Skin of body (tissue), 1 donor: ENCODE measurements at regions not wholly inside any gene's neighbourhood (a gene's known extent, or its start where the extent isn't known, plus 50 kb on each side); places are given as distances from the start of the nearest gene placed in this dataset.
"Not testable (repeated sequence)": the region's sequence is repeated elsewhere in the genome, so short reads cannot be mapped to it uniquely, and the experiment has no call there.

Source experiments
- DNase-seq: peaks from one replicate; lab custom pipeline; 2025; lab: John Stamatoyannopoulos, UW

GRCh38 chr7:92973293-92973731 lies 136.9 kb upstream of the CDK6 start:
- DNase-seq: peak; percentile 57

- DNase-seq: no peak
Measured at GRCh38 chr7:92972441-92972840, 136.1 kb upstream of the CDK6 start.

GRCh38 chr7:92969061-92969460 lies 132.7 kb upstream of the CDK6 start:
- DNase-seq: no peak

GRCh38 chr7:92968502-92968901 lies 132.1 kb upstream of the CDK6 start:
- no peak for DNase-seq

- no peak for DNase-seq
Measured at GRCh38 chr7:92967238-92967637, 130.9 kb upstream of the CDK6 start.

- DNase-seq: no peak
Measured at GRCh38 chr7:92964141-92964540, 127.8 kb upstream of the CDK6 start.

GRCh38 chr7:92963566-92963965 lies 127.2 kb upstream of the CDK6 start:
- DNase-seq: no peak

GRCh38 chr7:92961961-92962360 lies 125.6 kb upstream of the CDK6 start:
- DNase-seq: no peak

GRCh38 chr7:92956575-92956974 lies 120.2 kb upstream of the CDK6 start:
- no peak for DNase-seq

- no peak for DNase-seq
Measured at GRCh38 chr7:92955081-92955480, 118.7 kb upstream of the CDK6 start.

- DNase-seq: no peak
Measured at GRCh38 chr7:92953657-92954056, 117.3 kb upstream of the CDK6 start.

GRCh38 chr7:92949748-92950147 lies 113.4 kb upstream of the CDK6 start:
- DNase-seq: no peak

- no peak for DNase-seq
Measured at GRCh38 chr7:92945840-92946239, 109.5 kb upstream of the CDK6 start.

GRCh38 chr7:92944633-92945032 lies 108.3 kb upstream of the CDK6 start:
- no peak for DNase-seq

GRCh38 chr7:92942706-92943105 lies 106.3 kb upstream of the CDK6 start:
- DNase-seq: not testable (repeated sequence)

- DNase-seq: no peak
Measured at GRCh38 chr7:92939666-92940360, 103.4 kb upstream of the CDK6 start.

- DNase-seq: no peak
Measured at GRCh38 chr7:92934096-92934495, 97.7 kb upstream of the CDK6 start.

- no peak for DNase-seq
Measured at GRCh38 chr7:92932450-92932849, 96.1 kb upstream of the CDK6 start.

- no peak for DNase-seq
Measured at GRCh38 chr7:92930404-92930803, 94.0 kb upstream of the CDK6 start.

GRCh38 chr7:92926697-92927044 lies 90.3 kb upstream of the CDK6 start:
- DNase-seq: no peak

GRCh38 chr7:92925876-92926696 lies 89.7 kb upstream of the CDK6 start:
- no peak for DNase-seq

- no peak for DNase-seq
Measured at GRCh38 chr7:92924800-92925199, 88.4 kb upstream of the CDK6 start.

- DNase-seq: no peak
Measured at GRCh38 chr7:92917230-92917629, 80.9 kb upstream of the CDK6 start.
